ENCODE measurements at regions not wholly inside any gene's neighbourhood (a gene's known extent, or its start where the extent isn't known, plus 50 kb on each side); places are given as distances from the start of the nearest gene placed in this dataset.

DNA sequence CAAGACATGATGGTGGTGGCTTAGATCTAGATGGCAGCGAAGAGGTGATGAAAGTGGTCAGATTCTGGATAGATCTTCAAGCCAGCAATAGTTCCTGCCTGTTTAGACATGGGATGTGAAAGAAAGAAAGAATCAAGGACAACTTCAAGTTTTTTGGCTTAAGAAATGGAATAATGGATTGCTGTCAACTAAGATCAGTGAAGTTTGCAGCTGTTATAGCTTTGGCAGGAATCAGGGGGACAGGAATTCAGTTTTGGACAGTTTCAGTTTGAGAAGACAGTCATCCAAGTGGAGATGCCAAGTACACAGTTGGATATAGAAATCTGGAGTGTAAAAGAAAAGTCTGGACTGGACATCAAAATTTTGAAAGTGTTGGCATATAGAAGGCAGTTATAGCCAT, 283.7 kb upstream of the PKDCC start:
- DNase-seq (ENCODE audit: low read depth), result peak; percentile 42

DNA sequence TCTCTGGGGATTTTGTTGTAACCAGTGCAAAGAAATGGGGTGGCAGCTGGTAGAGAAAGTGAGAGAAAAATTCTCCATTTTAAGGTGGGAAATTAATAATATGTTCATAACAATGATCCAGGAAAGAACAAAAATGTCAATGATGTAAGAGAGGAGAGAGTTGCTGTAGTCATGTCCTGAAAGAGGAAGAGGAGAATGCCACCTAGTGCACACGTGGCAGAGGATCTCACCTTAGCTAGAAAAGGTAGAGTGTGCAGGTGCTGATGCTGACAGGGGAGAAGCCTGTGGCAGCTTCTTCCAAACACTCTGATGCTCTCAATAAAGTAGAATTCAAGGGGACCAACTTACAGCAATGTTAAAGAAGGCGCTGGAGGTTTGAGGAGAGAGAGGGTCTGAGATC, 282.9 kb upstream of the PKDCC start:
- DNase-seq (ENCODE audit: low read depth), result no peak

DNA sequence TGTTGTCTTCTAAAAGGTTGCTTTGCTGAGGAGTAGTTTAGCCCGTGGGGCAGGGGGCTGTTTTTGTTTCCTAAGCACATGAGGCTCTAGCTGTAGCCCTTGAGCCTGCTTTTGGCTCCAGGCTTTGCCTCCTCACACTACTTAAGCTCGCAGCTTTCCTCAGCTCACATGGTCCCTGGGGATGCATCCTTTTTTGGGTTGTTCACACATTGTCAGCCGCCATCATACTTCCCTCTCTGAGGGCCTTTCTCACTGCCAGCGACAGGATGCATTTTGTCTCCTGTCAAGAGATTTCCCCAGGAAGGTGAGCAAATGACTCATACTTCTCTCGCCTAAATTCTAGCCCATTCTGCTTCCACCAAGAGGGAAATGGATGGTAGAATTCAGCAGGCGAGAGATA, 279.5 kb upstream of the PKDCC start:
- DNase-seq (ENCODE audit: low read depth), result no peak

DNA sequence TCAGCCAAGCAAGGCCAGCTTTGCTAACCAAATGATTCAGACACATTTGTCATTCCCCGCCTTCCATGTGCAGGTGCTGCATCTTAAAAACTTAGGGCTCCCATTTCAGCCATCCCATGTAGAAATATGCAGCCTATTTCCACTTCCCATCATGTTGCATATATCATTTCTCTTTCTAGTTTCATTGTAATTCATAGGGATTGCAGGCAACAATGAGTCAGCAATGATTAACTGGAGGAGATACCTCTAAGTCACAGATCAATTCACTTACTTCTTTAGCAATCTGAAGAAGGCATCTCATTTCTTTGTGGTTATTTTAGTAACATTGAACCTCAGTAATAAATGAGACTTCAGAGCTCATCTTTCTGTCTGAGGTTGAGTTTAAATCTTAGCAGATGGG, 276.1 kb upstream of the PKDCC start:
- DNase-seq (ENCODE audit: low read depth), result no peak

DNA sequence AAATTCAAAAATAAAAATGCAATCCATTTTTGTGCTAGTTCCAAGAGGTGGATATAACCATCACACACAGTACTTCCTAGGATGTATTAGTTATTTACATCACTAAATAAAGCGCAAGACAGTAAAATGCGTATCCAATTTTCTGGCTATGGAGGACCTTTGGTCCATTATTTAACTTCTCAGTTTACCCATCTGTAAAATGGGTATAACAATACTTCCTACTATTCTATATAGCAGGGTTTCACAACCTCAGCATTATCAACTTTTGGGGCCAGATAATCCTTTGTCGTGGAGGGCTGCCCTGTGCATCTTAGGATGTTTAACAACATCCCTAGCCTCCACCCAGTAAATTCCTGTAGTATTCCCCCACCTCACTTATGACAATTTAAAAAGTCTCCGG, 275.1 kb upstream of the PKDCC start:
- DNase-seq (ENCODE audit: low read depth), result no peak

DNA sequence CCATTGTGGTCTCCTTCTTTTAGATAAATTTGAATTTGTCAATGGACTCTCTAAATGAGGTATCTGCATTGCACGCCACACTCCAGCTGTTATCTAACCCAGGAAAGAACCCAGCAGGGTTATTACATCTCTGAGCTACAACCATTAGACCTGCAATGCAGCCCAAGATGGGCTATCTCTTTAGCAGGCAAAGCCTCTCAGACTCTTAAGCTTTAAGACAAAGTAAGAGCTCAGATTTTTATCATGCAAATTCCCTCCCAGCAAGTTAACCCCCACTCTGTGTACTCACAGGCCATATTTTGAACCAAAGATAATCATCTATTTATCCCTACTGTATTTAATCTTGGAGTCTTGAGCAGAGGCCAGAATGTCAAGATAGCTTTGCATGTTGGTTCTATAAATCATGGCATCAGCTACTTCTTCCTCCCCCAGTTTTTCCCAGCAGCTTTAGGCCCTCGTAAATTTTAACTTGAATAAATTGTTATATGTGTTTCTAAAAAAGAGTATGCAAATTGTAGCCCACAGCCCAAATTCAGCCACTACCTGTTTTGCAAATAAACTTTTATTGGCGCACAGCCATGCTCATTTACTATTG, 273.7 kb upstream of the PKDCC start:
- DNase-seq (ENCODE audit: low read depth), result no peak

DNA sequence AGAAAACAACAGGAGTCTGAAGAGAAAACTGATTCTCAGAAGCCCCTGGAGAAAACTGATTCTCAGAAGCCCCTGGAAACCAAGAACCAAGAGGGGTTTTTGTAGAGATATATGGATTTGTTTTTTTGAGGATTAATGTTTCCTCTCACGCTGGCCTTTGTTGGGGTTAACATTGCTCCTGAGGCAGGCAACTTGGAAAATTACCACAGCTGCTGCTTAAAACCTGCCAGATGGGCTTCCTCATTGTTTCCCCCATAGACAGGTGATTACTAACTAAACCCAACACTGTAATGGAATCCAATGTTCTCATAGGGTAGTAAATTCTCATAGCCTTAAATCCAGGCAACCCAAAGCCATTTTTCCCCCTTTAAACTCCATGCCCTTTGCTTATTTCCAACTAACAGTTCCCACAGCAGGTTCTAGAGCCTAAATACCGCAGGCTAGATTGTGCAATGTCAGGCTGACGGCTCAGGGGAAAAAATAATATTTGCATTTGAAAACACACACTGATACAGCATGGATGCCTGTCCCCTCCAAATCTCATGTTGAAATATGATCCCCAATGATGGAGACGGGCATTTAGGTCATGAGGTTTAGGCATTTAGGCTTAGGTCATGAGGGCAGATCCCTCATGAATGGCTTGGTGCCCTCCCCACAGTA, 272.3 kb upstream of the PKDCC start:
- peak; percentile 22 for DNase-seq (ENCODE audit: low read depth)

DNA sequence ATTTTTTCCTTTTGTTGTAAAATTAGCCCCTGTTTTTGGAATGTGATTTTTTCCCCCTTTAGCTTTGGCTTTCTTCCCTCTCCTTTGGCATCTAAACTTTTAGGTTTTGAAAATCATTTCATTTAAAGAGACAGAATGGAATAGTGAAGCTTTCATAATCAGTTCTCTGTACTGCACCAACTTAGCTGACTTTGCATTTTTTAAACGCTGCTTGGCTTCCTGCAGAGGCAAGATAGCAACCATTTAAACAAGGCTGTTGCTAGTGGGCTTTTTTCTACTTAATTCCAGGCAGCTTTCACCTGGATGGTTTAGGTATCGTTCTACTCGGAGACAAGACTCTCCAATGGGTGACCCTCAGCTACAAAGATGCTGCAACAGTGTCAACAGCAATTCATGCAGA, 267.9 kb upstream of the PKDCC start:
- peak; percentile 9 for DNase-seq (ENCODE audit: low read depth)

DNA sequence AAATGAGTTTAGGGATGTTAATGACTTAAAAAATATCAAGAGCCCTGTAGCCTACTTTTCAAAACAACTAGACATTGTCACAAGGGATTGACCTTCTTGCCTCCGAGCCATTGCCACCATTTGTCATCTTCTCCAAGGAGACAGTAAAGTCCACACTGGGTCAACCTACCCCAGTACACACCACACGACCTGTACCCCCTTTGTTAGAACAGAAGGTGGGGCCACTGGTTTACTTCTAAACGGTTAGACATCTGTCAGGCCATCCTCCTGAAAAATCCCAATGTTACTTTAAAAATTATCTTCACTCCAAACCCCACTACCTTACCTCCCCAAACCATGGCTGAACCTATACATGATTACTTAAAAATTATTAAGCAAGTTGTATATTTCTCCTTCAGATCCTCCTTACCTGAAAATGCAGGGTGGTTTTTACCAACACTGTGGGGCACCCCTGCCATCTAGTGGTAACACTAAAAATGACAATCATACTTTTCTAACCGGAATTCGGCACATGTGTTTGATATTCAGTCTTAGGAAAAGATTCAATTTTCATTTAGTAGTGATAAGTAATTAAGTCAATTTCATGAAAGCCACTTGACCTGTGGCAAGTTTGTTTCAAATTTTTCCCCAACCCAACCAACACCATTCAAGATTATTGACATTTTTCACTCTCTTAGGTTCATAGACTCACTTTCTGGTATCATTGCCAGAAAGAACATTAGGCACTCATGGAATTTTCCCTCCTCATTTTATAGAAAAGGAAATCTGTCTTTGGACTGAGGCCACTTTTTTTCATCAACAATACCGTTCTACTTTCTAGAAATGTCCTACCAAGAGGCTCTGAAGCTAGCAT, 265.3 kb upstream of the PKDCC start:
- peak; percentile 48 for DNase-seq (ENCODE audit: low read depth)

DNA sequence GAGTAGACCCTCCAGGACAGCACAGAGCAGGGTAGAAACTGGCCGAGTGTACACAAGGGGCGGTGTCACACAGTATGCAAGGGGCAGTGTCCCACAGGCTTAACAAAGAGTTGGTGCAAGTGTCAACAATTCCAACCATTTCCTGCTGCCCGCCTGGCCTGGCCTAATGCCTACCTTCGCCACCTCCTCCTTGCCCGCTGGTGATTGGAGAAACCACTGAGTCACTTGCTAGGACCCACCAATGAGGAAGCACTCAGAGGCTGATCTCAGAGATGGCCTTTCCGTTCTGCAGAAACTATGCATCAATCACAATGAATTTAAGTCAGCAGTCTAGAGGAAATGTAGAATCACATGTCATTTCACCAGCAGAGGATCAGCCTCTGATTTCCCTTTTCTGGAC, 263.3 kb upstream of the PKDCC start:
- no peak for DNase-seq (ENCODE audit: low read depth)

DNA sequence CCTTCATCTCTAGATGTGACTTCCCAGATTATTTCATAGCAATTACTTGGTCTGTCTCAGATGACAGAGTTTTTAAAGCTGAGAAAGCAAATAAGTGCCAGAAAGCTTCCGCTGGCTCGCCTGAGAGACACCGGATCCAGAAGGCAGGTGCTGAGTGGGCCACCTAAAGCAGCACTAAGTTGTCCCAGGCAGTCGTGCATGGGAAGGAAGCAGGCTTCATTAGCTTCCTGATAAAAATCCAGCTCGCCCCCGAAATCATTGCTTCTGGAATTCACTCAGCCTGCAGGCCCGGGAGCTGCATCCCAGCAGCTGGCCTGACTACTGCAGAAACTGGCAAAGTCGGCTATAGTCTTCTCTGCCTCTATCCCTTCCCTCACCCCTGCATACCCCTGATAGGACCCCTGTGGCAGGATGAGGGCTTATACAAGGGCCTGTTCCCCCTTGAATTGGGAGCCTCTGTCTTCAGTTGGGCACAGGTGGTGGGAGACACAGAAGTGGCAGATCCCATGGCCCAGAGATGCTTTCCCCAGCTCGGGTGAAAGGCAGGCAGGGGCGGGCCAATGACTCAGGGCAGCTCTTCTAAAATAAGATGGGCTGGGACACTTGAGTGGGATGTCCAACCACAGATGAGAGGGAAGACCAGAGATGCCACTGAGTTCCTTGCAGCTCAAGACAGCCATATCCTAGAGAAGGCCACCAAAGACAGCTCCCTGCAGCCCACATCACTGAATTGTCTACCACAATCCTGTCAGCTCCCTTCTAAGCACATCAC, 262.4 kb upstream of the PKDCC start:
- DNase-seq (ENCODE audit: low read depth), result no peak

DNA sequence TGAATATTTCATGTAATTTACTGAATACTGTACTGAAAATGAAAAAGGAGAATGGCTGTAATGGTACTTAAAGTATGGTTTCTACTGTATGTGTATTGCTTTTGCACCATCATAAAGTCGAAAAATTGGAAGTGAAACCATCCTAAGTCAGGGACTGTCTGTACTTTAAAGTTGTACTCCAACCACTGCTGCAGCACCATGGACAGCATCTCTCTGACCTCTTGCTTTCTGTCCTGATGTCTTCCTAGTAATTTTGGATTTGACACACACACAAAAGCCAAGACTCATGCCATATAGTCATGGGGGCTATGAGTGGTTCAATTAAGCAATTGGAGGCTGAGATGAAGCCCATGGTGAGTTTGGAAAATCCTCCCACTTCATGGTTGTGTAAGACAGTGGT, 256.3 kb upstream of the PKDCC start:
- DNase-seq (ENCODE audit: low read depth), result peak; percentile 77

DNA sequence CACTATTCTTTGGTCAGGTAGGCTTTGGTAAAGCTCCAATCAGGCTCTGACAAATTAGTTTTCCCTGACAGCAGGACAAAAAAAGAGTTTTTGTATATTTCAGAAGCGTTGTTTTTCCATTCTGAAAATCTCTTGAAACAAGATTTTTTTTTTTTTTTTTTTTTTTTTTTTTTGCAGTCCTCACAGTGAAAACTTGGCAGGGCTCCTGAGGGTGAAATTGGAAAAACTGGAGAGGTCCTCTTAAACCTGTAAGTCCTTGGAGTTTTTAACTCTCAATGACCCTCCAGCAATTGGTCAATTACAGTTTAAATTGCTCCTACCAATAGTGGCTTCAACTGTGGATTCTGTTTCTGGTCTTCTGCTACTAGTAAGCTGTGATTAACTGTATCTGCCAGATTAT, 244.5 kb upstream of the PKDCC start:
- no peak for DNase-seq (ENCODE audit: low read depth)

DNA sequence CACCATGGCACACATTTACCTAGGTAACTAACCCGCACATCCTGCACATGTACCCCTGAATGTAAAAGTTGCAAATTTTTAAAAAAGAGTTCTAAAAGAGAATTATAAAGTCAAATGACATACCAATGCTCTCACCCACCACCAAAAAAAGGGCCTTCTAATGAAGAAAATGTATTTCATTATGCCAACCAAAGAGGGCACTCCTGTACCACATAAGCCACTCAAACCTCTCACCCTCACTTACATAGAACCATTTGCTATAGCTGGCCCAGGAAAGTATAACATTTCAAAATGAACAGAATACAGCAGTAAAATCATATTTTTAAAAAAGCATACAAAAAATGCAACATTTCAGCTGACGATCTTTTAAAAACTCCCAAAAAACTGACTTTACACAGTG, 241.5 kb upstream of the PKDCC start:
- DNase-seq (ENCODE audit: low read depth), result no peak

DNA sequence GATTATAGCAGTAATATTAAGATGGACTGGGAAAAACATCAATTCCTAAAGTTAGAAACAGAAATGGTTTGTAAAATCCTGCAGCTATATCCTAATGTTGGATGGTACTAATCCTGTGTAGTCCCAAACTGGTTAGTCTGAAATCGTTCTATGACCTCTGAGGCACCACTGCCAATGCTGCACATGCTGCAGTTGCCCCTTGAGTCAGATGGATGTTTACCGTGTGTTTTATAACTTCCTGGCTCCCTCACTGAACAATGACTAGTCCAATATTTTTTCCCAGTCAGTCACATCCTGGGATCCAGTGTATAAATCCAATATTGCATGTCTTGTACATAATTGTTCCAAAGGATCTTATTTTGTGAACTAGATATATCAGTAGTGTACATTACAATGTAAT, 226.7 kb upstream of the PKDCC start:
- no peak for DNase-seq (ENCODE audit: low read depth)

DNA sequence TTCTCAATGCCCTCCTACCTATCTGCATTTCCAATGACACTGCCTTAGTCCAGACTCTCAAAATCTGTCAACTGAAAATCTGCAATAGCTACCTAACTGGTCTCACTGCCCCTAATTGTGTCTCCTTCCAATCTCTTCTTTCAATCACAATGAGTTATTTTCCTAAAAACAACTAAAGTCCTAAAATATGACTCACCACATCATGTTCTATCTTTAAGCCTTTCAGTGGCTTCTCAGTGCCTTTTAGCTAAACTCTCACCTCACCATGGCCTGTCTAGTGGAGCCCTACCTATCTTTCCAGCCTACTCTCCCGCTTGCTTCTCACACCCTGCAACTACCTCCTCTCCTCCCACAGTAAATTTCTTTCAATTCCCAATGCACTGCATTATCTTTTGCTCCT, 220.9 kb upstream of the PKDCC start:
- DNase-seq (ENCODE audit: low read depth), result no peak

DNA sequence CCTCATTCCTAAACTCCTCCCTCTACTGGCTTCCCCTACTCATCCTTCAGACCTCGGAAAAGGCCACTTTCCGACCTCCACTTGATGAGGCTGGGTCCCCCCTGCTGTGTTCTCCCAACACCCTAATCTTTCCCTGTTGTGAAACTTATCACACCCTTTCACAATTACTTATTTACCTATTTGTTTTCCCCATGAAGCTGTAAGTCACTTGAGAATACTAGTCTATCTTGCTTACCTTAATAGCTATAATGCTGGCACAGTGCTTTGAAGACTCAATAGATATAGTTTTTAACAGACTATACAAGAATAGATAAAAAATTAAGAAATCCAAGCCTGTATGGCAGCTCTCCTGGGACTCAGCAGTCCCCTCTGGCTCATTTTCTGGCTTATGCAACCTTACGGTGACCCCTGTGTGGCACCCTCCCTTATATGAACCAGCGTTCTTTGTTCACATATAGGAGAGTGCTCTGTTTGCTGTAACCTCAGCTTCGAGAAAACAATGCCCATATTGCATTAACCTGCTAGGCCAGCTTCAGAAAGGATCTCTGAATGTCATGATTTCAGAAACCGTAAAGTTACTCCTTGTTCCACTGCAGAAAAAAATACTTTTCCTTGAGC, 220.4 kb upstream of the PKDCC start:
- no peak for DNase-seq (ENCODE audit: low read depth)

DNA sequence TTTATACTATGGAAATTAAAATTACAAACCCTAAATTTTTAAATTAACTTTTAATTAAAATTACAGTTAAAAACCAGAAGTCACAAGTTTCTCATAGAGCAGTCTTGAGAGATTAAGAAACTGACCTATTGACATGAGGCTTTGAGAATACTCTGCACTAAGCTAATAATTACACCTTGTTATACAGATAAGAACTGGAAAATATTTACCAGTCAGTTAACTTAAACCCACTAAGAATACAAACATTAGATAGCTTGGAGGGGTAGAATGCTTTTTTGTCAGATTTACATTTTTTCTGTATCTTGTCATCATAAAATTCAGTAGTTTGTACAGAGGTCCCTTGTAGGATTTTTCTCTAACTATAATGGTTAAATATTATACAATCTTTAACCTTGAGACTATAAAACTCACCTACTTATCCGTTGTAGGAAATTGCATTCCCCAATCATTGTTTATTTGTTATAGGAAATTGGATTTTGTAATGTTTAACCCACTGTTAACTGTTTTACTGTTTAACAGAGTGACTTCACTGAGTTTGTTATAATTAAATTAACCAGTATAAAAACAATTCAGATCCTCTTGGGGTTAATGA, 219.7 kb upstream of the PKDCC start:
- no peak for DNase-seq (ENCODE audit: low read depth)

DNA sequence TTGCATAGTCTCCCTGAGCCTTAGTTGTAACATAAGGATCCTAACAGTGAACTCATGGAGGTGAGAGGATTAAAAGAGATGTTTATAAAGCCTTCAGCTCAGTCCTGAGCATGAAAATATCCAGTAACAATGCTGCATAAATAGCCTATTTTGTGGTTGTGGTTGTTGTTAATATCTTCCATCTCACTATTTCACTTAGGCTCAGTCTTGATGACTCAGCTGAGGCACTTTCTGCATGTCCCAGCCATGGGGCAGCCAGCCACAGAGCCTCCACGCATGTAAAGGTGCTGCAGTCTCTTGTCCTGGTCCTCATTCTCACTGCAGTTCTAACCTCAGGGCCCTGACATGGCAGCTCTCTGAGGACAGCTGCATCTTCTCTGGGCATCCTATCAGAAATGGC, 218.8 kb upstream of the PKDCC start:
- DNase-seq (ENCODE audit: low read depth), result peak; percentile 13

DNA sequence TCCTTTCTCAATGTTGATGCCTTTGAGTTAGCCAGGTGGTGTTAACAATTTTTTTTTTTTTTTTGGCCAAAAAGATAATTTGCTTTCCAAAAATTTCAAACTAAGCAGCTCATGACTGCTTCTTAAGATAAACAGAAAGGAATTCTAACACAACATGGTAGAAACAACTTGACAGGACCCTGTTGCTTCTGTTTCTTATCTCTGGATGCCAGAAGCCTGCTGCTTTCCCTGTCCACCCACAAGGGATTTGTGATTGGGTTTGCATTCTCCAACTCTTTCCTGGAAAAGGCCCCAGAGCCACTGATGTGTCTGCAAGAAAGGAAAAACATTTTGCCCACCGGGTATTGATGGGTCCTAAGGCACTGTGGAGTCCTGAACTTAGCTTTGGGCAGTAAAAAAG, 217.2 kb upstream of the PKDCC start:
- no peak for DNase-seq (ENCODE audit: low read depth)

DNA sequence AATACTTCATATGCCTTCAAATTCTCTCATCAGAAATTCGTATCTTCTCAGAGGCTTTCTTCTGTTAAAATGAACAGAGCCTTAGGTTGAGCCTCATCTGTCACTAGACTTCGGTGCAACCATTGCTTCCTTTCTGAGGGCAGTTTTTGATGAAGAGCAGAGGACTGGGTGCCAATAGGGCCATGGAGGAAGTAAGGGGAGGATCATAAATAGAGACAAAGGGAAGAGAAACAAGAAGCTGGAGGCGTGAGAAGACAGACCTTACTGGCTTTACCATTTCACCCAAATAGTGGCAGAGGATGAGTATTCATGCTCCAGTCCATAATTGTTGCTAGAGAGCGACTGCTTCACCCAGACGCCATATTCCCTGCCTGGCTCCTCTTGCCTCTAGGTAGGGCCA, 215.6 kb upstream of the PKDCC start:
- DNase-seq (ENCODE audit: low read depth), result no peak
